Neural crest cell (in vitro differentiated cells): ENCODE measurements at regions not wholly inside any gene's neighbourhood (a gene's known extent, or its start where the extent isn't known, plus 50 kb on each side); places are given as distances from the start of the nearest gene placed in this dataset.

Source experiments
- DNase-seq: peaks from one replicate; pipeline ENCODE4 v3.0.0; 2021; ENCODE audit warnings: low read depth, mixed read lengths, low spot score
- H3K27ac Mint-ChIP-seq: one replicate; pipeline ENCODE4 v1.8.0; 2021; ENCODE audit warnings: mild to moderate bottlenecking, mixed read lengths; ENCODE audit not compliant: unreplicated experiment
- H3K27me3 Mint-ChIP-seq: 2 replicates; pipeline ENCODE4 v1.8.0; 2021; ENCODE audit warnings: low read depth, mild to moderate bottlenecking, mixed read lengths
- H3K36me3 Mint-ChIP-seq: 2 replicates; pipeline ENCODE4 v1.8.0; 2021; ENCODE audit warnings: low read depth, mild to moderate bottlenecking, mixed read lengths
- H3K4me1 Mint-ChIP-seq: 2 replicates; pipeline ENCODE4 v1.8.0; 2021; ENCODE audit warnings: mixed read lengths
- H3K4me3 Mint-ChIP-seq: one replicate; pipeline ENCODE4 v1.8.0; 2021; ENCODE audit warnings: mild to moderate bottlenecking, mixed read lengths
- H3K9me3 Mint-ChIP-seq: 2 replicates; pipeline ENCODE4 v1.8.0; 2021; ENCODE audit warnings: mixed read lengths
- TF ChIP-seq, protein P1 (sequence below): fragments of 200-600 bp; sonication (generic); conservative IDR thresholded peaks from 2 replicates; pipeline ENCODE4 v1.5.0; 2021; ENCODE audit warnings: antibody characterized with exemption, mild to moderate bottlenecking

DNA sequence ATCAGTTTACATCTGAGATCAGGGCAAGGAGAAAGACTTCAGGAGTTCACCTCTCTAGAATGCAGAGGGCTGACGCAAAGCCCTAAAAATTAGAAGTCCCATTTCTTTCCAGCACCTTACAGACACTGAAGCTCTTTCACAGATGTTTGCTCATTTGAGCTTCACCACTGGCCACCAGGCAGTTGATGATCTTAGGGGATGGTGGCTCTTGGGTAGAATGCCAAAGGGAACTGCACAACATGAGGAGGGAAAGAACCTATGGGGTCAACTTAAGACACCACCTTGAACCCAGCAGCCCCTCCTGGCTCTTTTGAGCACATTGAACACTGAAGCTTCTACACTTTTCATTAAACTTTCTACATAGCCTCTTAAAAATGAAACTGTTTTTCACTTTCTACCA is 390.3 kb upstream of the CELF2 start:
- TF ChIP-seq, protein P1, sequence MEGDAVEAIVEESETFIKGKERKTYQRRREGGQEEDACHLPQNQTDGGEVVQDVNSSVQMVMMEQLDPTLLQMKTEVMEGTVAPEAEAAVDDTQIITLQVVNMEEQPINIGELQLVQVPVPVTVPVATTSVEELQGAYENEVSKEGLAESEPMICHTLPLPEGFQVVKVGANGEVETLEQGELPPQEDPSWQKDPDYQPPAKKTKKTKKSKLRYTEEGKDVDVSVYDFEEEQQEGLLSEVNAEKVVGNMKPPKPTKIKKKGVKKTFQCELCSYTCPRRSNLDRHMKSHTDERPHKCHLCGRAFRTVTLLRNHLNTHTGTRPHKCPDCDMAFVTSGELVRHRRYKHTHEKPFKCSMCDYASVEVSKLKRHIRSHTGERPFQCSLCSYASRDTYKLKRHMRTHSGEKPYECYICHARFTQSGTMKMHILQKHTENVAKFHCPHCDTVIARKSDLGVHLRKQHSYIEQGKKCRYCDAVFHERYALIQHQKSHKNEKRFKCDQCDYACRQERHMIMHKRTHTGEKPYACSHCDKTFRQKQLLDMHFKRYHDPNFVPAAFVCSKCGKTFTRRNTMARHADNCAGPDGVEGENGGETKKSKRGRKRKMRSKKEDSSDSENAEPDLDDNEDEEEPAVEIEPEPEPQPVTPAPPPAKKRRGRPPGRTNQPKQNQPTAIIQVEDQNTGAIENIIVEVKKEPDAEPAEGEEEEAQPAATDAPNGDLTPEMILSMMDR, result no peak
- no peaks in the 10 kb centered on the region for H3K27me3 Mint-ChIP-seq
- no peak overlapping the region for H3K4me3 Mint-ChIP-seq
- H3K27ac Mint-ChIP-seq, result no peak overlapping the region
- no peak for DNase-seq
- no peaks in the 10 kb centered on the region for H3K9me3 Mint-ChIP-seq
- H3K36me3 Mint-ChIP-seq, result no peaks in the 10 kb centered on the region
- peaks cover 76% of the 10 kb centered on the region for H3K4me1 Mint-ChIP-seq

DNA sequence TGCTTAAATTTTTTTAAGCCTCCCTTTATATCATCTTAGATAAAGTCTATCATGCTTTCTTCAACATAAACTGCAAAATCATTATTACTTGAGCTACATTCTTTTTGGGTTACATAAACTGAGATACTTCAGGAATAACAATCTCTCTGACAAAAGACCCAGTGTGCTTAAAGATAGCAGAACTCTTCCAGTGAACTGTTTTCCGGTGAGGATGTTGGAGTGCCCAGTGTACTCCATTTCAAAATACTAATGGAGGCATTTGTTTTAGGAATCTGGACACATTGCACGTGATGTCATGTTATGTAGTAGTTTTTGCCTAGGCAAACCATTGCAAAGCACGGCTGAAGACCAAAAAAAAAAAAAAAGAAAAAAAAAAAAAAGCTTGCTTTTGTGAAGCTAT is 388.2 kb upstream of the CELF2 start:
- peak overlapping the region; percentile 44 for H3K27ac Mint-ChIP-seq
- peak overlapping the region; percentile 36 for H3K4me3 Mint-ChIP-seq
- no peak for DNase-seq
- no peaks in the 10 kb centered on the region for H3K9me3 Mint-ChIP-seq
- peaks cover 66% of the 10 kb centered on the region for H3K4me1 Mint-ChIP-seq
- H3K36me3 Mint-ChIP-seq, result no peaks in the 10 kb centered on the region
- no peaks in the 10 kb centered on the region for H3K27me3 Mint-ChIP-seq
- TF ChIP-seq, protein P1, result no peak

DNA sequence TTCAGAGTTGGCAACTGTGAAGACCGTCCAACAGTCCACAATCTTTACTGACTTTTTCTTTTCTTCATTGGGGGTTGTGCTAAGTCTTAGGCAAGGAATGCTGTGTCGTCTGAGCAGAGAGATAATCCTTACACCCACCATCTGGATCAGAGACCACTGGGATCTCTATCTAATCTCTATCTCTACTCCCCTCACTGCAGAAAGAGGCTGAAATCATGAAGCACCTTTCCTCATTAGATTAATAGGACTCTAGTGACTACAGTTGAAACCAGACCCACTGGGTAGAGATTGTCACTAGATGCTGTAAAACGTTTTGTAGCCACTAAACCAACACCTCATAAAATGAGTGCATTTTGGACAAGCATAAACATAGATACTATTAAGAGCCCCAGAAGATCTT is 387.4 kb upstream of the CELF2 start:
- H3K4me1 Mint-ChIP-seq, result peaks cover 61% of the 10 kb centered on the region
- TF ChIP-seq, protein P1, result no peak
- no peaks in the 10 kb centered on the region for H3K27me3 Mint-ChIP-seq
- H3K4me3 Mint-ChIP-seq, result no peak overlapping the region
- no peak for DNase-seq
- no peaks in the 10 kb centered on the region for H3K36me3 Mint-ChIP-seq
- H3K27ac Mint-ChIP-seq, result no peak overlapping the region
- no peaks in the 10 kb centered on the region for H3K9me3 Mint-ChIP-seq

DNA sequence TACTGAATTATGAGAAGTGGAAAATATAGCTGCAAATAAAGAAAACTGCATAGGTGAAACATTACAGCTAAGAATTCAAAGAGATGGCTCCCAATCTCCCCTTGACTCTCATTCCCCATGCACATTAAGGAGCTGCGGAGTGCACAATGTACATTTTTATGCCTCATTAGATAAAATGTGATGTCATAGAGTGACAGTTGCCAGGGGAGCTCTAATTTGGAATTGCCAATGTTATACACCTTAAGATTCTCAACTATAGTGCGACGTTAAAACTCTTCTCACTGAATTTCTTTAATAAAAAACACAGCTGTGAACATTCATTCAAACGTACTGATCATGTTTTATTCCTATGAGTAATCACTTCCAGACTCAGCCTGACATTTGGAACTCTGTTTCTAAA is 386.9 kb upstream of the CELF2 start:
- no peaks in the 10 kb centered on the region for H3K36me3 Mint-ChIP-seq
- no peak overlapping the region for H3K27ac Mint-ChIP-seq
- no peaks in the 10 kb centered on the region for H3K9me3 Mint-ChIP-seq
- no peak for DNase-seq
- peaks cover 61% of the 10 kb centered on the region for H3K4me1 Mint-ChIP-seq
- no peaks in the 10 kb centered on the region for H3K27me3 Mint-ChIP-seq
- TF ChIP-seq, protein P1, result no peak
- H3K4me3 Mint-ChIP-seq, result no peak overlapping the region

DNA sequence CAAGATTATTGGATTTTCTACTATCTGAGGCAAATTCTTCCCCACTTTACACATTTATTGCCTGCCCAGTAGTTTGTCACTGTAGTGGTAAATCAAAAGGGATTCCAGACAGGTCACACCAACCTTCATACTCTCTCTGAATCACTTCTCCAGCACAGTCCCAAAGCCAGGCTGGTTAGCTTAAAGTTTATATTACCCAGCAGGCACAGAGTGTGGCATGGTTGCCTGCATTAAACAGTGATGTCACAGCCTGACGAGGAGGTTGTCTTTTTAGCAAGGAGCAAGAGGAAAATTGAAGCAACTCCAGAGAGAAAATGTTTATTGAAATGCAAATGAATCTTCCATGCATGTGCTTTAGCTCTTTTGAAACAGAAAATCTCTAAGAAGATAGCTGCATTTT is 375.5 kb upstream of the CELF2 start:
- peak overlapping the region; percentile 38 for H3K27ac Mint-ChIP-seq
- H3K4me1 Mint-ChIP-seq, result peaks cover 29% of the 10 kb centered on the region
- H3K9me3 Mint-ChIP-seq, result peaks cover 3% of the 10 kb centered on the region
- H3K4me3 Mint-ChIP-seq, result no peak overlapping the region
- no peak for DNase-seq
- no peaks in the 10 kb centered on the region for H3K27me3 Mint-ChIP-seq
- H3K36me3 Mint-ChIP-seq, result peaks cover 6% of the 10 kb centered on the region
- TF ChIP-seq, protein P1, result no peak

DNA sequence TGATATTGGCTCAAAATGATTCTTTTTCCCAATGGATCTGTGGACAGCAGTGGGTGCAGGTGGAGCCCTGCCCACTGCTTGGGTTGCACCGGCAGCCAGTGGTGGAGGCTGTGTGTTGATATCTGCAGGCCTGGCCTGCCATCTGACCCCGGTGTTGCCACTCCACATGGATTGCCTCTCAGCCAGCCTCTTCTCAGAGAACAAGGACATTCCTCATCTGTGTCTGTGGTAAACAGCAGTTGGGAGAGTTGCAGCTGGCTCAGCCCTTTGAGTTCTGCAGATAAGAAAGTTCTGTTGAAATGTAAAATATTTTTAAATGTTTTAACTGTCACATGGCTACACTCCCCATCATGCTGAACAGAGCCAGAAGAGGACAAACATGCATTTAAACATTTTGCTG is 374.9 kb upstream of the CELF2 start:
- H3K36me3 Mint-ChIP-seq, result peaks cover 6% of the 10 kb centered on the region
- H3K4me3 Mint-ChIP-seq, result no peak overlapping the region
- TF ChIP-seq, protein P1, result no peak
- peaks cover 29% of the 10 kb centered on the region for H3K4me1 Mint-ChIP-seq
- H3K9me3 Mint-ChIP-seq, result peaks cover 3% of the 10 kb centered on the region
- no peak for DNase-seq
- no peaks in the 10 kb centered on the region for H3K27me3 Mint-ChIP-seq
- H3K27ac Mint-ChIP-seq, result peak overlapping the region; percentile 38
